ENCODE measurements at regions not wholly inside any gene's neighbourhood (a gene's known extent, or its start where the extent isn't known, plus 50 kb on each side); places are given as distances from the start of the nearest gene placed in this dataset.

DNA sequence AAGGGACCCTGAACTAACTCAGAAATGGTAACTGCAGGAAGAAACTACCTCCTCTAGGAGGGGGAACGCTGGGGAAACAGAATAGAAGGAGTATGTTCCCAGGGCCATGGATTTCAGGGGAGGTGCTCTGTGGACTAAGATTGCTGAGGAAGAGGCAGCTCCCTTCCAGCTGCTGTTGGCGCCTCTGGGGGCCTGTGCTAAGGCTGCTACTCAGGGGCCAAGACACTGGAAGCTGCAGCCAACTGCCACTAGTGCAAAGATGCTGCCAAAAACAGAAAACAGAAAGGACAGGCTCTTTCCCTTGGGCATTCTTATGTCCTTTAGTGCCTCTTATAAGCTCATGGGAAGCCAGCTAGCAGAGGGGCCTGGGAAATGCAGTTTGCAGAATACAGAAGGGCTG is 58.0 kb upstream of the SGIP1 start:
- TF ChIP-seq, protein P1, sequence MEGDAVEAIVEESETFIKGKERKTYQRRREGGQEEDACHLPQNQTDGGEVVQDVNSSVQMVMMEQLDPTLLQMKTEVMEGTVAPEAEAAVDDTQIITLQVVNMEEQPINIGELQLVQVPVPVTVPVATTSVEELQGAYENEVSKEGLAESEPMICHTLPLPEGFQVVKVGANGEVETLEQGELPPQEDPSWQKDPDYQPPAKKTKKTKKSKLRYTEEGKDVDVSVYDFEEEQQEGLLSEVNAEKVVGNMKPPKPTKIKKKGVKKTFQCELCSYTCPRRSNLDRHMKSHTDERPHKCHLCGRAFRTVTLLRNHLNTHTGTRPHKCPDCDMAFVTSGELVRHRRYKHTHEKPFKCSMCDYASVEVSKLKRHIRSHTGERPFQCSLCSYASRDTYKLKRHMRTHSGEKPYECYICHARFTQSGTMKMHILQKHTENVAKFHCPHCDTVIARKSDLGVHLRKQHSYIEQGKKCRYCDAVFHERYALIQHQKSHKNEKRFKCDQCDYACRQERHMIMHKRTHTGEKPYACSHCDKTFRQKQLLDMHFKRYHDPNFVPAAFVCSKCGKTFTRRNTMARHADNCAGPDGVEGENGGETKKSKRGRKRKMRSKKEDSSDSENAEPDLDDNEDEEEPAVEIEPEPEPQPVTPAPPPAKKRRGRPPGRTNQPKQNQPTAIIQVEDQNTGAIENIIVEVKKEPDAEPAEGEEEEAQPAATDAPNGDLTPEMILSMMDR (IDR thresholded peaks at IDR 0.05), result no peak
- TF ChIP-seq POLR2A (IDR thresholded peaks at IDR 0.05), result no peak
